HCT116 (cell line): ENCODE measurements at regions not wholly inside any gene's neighbourhood (a gene's known extent, or its start where the extent isn't known, plus 50 kb on each side); places are given as distances from the start of the nearest gene placed in this dataset.

Experiments used
- ATAC-seq: fragments of 200-7000 bp; cut with Tn5 transposase; 2 replicates; pipeline ENCODE4 v1.9.1; 2020; ENCODE audit warnings: mild to moderate bottlenecking, moderate library complexity
- BruUV-seq: library from RNA; stranded (reverse); fragments of 400-500 nt; replicated peaks from 2 replicates; lab custom pipeline; 2021; lab: Mats Ljungman, UMichigan
- CTCF ChIA-PET: fragments of 300-600 bp; sonication (Branson Sonifier 250); formaldehyde crosslinking; loops from one replicate; lab custom pipeline; 2021; ENCODE audit warnings: antibody characterized with exemption; lab: Charles Lee
- POLR2A ChIA-PET: fragments of 300-600, 350-600 bp; sonication (Branson Sonifier 250); formaldehyde crosslinking; loops from one replicate; lab custom pipeline; 2021; ENCODE audit warnings: antibody characterized with exemption; lab: Charles Lee
- RAD21 ChIA-PET, 2 experiments: fragments of 300-600 bp; sonication (Branson Sonifier 250); formaldehyde crosslinking; loops; one replicate each; lab custom pipeline; 2023; ENCODE audit warnings: low total read pairs in 2 of 2; ENCODE audit not compliant: uncharacterized antibody in 2 of 2, unreplicated experiment in 2 of 2, low non-redundant PET in 1 of 2; lab: Charles Lee
- DNase-seq: peaks from one replicate; pipeline ENCODE4 v3.0.0-alpha.2; 2010; ENCODE audit warnings: low read depth, low spot score
- H2AFZ ChIP-seq: fragments of 200-600 bp; shearing (Covaris generic), sonication (generic); 2 replicates; pipeline ENCODE4 v1.6.1; 2017; ENCODE audit warnings: low read depth, mixed run types, mixed read lengths, antibody characterized with exemption, low read length; ENCODE audit not compliant: poor library complexity, severe bottlenecking
- H3K27ac ChIP-seq: 2 replicates; pipeline ENCODE4 v1.5.1; 2012; ENCODE audit warnings: low read depth, low read length
- H3K27me3 ChIP-seq: fragments of 200-600 bp; sonication (generic); 2 replicates; pipeline ENCODE4 v1.6.1; 2016; ENCODE audit warnings: mixed run types, low read length, mixed read lengths; ENCODE audit not compliant: insufficient read depth
- H3K36me3 ChIP-seq, 2 experiments: fragments of 200-500 bp in 1 of 2; fragments of 200-600 bp in 1 of 2; sonication (Bioruptor generic) in 1 of 2; sonication (generic) in 1 of 2; 2 replicates each; pipeline versions ENCODE4 v1.5.1 to v1.6.1; 2014 to 2016; ENCODE audit warnings: low read length in 2 of 2, inconsistent platforms in 1 of 2, mixed read lengths in 1 of 2, mixed run types in 1 of 2; ENCODE audit not compliant: insufficient read depth in 2 of 2, control insufficient read depth in 1 of 2
- H3K4me1 ChIP-seq, 2 experiments: fragments of 200-600 bp in 1 of 2; sonication (generic) in 1 of 2; 2 replicates each; pipeline versions ENCODE4 v1.5.1 to v1.6.1; 2012 to 2017; ENCODE audit warnings: low read length in 2 of 2, inconsistent platforms in 1 of 2, mild to moderate bottlenecking in 1 of 2, mixed read lengths in 1 of 2, mixed run types in 1 of 2, moderate library complexity in 1 of 2; ENCODE audit not compliant: insufficient read depth in 2 of 2, control insufficient read depth in 1 of 2
- H3K4me2 ChIP-seq: fragments of 200-600 bp; sonication (generic); 2 replicates; pipeline ENCODE4 v1.6.1; 2017; ENCODE audit warnings: mixed run types, low read length, mixed read lengths
- H3K4me3 ChIP-seq, 2 experiments: fragments of 200-600 bp in 1 of 2; sonication (generic) in 1 of 2; replicated peaks in 1 of 2; 2 replicates each; pipeline ENCODE4 v1.5.1; 2011 to 2016; ENCODE audit warnings: low read length in 2 of 2, control low read depth in 1 of 2, low read depth in 1 of 2, mild to moderate bottlenecking in 1 of 2, mixed read lengths in 1 of 2, mixed run types in 1 of 2
- H3K79me2 ChIP-seq: fragments of 200-600 bp; sonication (generic); 2 replicates; pipeline ENCODE4 v1.6.1; 2017; ENCODE audit warnings: mild to moderate bottlenecking, mixed run types, low read length, moderate library complexity, mixed read lengths; ENCODE audit not compliant: insufficient read depth
- H3K9ac ChIP-seq: fragments of 200-600 bp; sonication (generic); 2 replicates; pipeline ENCODE4 v1.6.1; 2016; ENCODE audit warnings: low read length, mixed read lengths
- H3K9me2 ChIP-seq: fragments of 200-600 bp; sonication (generic), shearing (Covaris generic); 2 replicates; pipeline ENCODE4 v1.6.1; 2017; ENCODE audit warnings: mixed run types, mild to moderate bottlenecking, moderate library complexity; ENCODE audit not compliant: insufficient read depth
- H3K9me3 ChIP-seq, 2 experiments: fragments of 200-500 bp in 1 of 2; fragments of 200-600 bp in 1 of 2; sonication (Bioruptor generic) in 1 of 2; sonication (generic) in 1 of 2; 2 replicates each; pipeline ENCODE4 v1.6.1; 2014 to 2017; ENCODE audit warnings: low read length in 2 of 2, mixed read lengths in 2 of 2, inconsistent platforms in 1 of 2, low read depth in 1 of 2, mild to moderate bottlenecking in 1 of 2, mixed run types in 1 of 2, moderate library complexity in 1 of 2; ENCODE audit not compliant: control insufficient read depth in 1 of 2, insufficient read depth in 1 of 2
- H4K20me1 ChIP-seq: fragments of 200-600 bp; sonication (generic), shearing (Covaris generic); 2 replicates; pipeline ENCODE4 v1.6.1; 2017; ENCODE audit warnings: mixed run types, mild to moderate bottlenecking, moderate library complexity; ENCODE audit not compliant: insufficient read depth
- CEBPB ChIP-seq: IDR thresholded peaks from 2 replicates; pipeline ENCODE4 v1.6.1; 2012; ENCODE audit warnings: low read depth
- EGR1 ChIP-seq: IDR thresholded peaks from 2 replicates; pipeline ENCODE4 v1.6.1; 2012; ENCODE audit warnings: low read depth
- ELF1 ChIP-seq: IDR thresholded peaks from 2 replicates; pipeline ENCODE4 v1.6.1; 2012; ENCODE audit warnings: low read depth, borderline replicate concordance
- TCF7L2 ChIP-seq: IDR thresholded peaks from 2 replicates; pipeline ENCODE4 v1.7.0; 2011; ENCODE audit warnings: borderline replicate concordance, inconsistent platforms; ENCODE audit not compliant: insufficient read depth, insufficient read length; ENCODE audit errors: extremely low read depth
- YY1 ChIP-seq: IDR thresholded peaks from 2 replicates; pipeline ENCODE4 v1.6.1; 2011; ENCODE audit warnings: low read length, low read depth, moderate library complexity, mild to moderate bottlenecking; ENCODE audit not compliant: insufficient replicate concordance; ENCODE audit errors: extremely low read depth
- ZFX ChIP-seq: fragments of 450-650 bp; IDR thresholded peaks from 2 replicates; pipeline ENCODE4 v1.6.1; 2017
- intact Hi-C: fragments of 100-400 bp; cut with micrococcal nuclease; formaldehyde crosslinking; loops from 2 replicates; pipeline ENCODE4 v1.10.0; 2022
- TF ChIP-seq, protein P1 (sequence below): IDR thresholded peaks from 2 replicates; pipeline ENCODE4 v1.6.1; 2011; ENCODE audit warnings: mild to moderate bottlenecking, low read length, moderate library complexity; ENCODE audit not compliant: insufficient replicate concordance; ENCODE audit errors: extremely low read depth

GRCh38 chr6:169920359-169921020, 169.1 kb downstream of the ERMARD start (continued):
- TF ChIP-seq YY1 (no peak), ZFX (no peak), TCF7L2 (no peak), EGR1 (no peak)
- TF ChIP-seq, protein P1, sequence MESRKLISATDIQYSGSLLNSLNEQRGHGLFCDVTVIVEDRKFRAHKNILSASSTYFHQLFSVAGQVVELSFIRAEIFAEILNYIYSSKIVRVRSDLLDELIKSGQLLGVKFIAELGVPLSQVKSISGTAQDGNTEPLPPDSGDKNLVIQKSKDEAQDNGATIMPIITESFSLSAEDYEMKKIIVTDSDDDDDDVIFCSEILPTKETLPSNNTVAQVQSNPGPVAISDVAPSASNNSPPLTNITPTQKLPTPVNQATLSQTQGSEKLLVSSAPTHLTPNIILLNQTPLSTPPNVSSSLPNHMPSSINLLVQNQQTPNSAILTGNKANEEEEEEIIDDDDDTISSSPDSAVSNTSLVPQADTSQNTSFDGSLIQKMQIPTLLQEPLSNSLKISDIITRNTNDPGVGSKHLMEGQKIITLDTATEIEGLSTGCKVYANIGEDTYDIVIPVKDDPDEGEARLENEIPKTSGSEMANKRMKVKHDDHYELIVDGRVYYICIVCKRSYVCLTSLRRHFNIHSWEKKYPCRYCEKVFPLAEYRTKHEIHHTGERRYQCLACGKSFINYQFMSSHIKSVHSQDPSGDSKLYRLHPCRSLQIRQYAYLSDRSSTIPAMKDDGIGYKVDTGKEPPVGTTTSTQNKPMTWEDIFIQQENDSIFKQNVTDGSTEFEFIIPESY: no peak

GRCh38 chr6:169918954-169919549, 167.6 kb downstream of the ERMARD start:
- no peaks in the 10 kb centered on the region for H3K4me1 ChIP-seq
- no peaks in the 10 kb centered on the region for H4K20me1 ChIP-seq
- no peak overlapping the region for H3K4me3 ChIP-seq
- peaks cover 0 to 4% of the 10 kb centered on the region in 2 experiments; a peak in 1 of 4 replicates for H3K9me3 ChIP-seq
- ATAC-seq: no peak
- POLR2A ChIA-PET: no interaction called here
- BruUV-seq: no TSS peak
- no peaks in the 10 kb centered on the region for H3K79me2 ChIP-seq
- H3K9ac ChIP-seq: no peak overlapping the region
- RAD21 ChIA-PET: no interaction called here
- intact Hi-C loops: no loop called here
- no peaks in the 10 kb centered on the region for H3K36me3 ChIP-seq
- H3K9me2 ChIP-seq: no peaks in the 10 kb centered on the region
- no peak overlapping the region for H2AFZ ChIP-seq
- DNase-seq: no peak
- H3K4me2 ChIP-seq: no peak overlapping the region
- no peak for TF ChIP-seq ELF1
- TF ChIP-seq YY1: no peak
- TF ChIP-seq CEBPB: no peak
- no peak overlapping the region for H3K27ac ChIP-seq
- CTCF ChIA-PET: no interaction called here
- no peaks in the 10 kb centered on the region for H3K27me3 ChIP-seq
